Stimulated activated CD4-positive, alpha-beta T cell treated with anti-CD3 and anti-CD28 coated beads, TNF-alpha, amount 100 ng/mL, for 4 hours (primary cell): ENCODE measurements at regions not wholly inside any gene's neighbourhood (a gene's known extent, or its start where the extent isn't known, plus 50 kb on each side); places are given as distances from the start of the nearest gene placed in this dataset.
"Not testable (repeated sequence)": the region's sequence is repeated elsewhere in the genome, so short reads cannot be mapped to it uniquely, and the experiment has no call there.

Experiments used
- DNase-seq, 3 experiments: peaks; one replicate each; pipeline ENCODE4 v3.0.0-alpha.2; 2020; ENCODE audit warnings: low read depth in 3 of 3

DNA sequence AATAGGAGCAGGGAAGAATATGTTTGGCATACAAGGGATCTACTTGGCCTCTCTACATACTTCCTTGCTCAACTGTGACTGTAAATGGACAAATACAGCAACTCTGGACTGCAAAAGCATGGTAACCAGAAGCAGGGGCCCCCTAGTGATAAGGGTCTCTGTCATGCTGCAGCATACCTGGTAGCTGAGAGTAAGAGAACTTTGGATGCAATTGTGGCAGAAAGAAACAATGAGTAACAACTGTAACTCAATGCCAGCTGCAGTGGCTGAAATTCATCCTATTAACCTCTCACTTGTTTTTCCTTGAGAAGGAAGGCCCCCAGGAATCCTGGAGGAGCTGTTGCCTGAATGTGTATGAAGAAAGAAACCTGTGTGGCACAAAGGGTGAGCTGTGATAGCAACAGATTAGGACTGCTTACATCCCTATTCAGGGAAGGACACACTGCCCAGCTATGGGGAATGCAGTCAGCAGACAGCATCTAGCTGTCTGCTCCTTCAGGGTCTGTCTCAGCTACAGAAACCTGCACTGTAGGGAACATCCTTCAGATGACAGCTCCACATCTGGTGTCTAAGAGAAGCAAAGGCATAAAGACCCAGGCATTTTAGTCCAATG lies 468.1 kb upstream of the ACTBL2 start:
- no peak for DNase-seq

DNA sequence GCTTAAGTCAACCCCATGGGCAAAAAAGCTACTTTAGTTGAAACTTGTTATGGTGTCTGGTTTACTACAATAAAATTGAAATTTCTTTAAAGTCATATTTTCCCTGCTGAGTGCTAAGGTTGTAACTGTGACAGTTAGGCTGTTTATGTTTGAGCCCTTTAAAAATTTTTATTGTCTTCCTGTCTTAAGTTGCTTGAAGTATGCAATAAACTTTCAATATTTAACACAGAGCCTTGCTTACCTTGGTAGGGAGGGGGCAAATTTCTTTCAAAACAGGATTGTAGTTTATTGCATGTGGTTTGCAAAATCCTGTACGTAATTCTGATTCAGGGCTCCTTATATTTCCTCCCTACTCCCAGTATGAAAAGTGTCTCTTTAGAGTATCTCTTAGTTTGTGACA lies 465.5 kb upstream of the ACTBL2 start:
- no peak for DNase-seq

DNA sequence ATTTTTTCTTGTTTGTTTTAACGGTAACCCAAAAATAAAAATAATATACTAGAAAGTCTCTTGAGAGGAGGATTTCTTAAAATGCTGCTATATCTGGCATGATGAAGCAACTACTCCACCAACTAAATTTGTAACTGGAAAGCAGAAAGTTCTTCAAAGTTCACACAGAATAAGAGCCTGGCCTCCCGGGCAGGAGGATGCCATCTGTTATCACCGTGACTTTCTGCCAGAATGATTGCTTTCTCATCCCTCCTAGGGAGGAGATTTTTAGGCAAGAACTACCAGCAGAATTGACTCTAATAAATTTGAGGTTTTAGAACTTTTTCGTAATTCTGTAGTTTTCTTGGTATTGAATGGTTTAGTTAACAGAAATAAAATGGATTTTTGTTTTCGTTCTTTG lies 464.6 kb upstream of the ACTBL2 start:
- DNase-seq: no peak

DNA sequence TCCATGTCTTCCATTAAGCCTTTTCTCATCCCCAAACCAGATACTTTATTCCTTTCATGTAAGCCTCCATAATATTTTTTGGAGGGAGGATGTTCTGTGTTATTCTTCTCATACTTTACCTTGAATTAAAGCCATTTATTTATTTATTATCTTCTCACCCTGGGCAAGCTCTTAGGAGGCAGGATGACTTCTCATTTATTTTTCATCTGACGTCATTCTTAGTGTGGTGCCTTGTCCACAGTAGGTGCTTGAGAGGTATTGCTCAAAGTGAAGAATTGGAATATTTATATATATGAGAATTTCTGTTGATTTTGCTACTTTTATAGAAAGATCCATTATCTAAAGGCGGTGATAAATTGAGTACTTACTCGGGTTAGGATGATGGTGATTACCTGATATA lies 458.3 kb upstream of the ACTBL2 start:
- no peak for DNase-seq

DNA sequence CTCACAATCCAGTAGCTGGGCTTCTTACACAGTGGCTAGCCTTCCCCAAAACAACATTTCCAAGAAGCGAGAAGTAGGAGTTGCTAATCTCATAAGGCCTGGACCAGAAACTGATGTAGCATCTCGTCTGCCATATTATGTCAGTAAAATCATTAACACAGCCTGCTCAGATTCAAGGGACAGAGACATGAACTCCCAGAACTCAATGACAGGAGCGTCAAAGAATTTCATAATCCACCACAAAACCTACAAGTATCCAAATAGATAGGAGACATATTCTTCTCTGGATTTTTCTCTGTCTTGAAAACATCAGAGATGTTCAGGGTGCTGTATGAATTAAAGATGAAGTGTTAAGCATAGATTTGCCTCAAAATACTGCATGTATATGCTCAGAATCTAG lies 457.6 kb upstream of the ACTBL2 start:
- DNase-seq: no peak

DNA sequence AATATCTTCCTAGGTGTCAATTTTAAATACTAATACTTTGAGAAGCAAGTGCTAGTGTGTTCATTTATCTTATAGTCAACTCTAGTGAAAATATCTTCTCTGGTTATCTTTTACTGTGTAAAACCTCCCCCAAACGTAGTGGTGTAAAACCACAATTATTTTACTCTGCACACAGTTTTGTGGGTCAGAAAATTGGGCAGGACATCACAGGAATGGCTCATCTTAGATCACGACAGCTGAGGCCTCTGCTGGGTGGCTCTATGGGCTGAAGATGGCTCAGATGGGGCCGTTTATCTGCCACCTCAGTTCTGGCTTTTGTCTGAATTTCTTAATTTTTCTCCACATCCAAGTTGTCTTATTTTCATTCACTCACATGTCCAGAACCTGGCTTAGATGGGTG lies 457.2 kb upstream of the ACTBL2 start:
- DNase-seq: no peak

DNA sequence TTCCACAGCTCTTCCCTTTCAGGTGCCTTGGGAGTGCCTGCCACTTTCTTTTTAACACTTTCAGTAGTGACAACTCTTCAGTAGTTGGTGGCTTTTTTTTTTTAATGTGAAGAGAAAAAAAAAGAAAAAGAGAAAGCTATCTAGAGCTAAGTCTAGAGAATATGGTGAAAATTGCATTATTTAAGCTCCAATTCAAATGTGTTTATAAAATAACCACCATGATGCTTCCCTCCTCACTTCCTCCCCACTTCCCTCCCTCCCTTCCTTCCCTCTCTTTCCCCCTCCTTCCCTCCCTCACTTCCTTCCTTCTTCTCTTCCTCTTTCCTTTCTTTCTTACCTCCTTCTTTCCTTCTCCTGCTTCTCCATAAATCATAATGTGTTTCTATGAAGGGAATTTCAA lies 456.7 kb upstream of the ACTBL2 start:
- DNase-seq: no peak

DNA sequence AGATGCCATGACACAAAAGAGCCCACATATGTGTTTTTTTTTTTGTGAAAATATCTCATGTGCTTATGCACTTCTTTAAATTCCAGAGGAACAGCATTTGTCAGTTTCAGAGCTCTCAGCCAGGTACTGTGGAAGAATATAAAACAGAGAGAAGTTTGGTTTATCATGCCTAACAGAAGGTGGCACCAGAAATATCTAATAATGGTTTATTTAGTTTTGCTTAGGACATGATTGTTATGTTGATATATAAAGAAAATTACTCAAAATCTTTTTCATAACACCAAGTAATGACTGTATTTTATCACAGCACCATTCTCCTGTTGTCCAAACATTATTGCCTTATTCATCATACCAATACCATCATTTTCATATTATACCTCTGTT lies 455.6 kb upstream of the ACTBL2 start:
- no peak for DNase-seq

DNA sequence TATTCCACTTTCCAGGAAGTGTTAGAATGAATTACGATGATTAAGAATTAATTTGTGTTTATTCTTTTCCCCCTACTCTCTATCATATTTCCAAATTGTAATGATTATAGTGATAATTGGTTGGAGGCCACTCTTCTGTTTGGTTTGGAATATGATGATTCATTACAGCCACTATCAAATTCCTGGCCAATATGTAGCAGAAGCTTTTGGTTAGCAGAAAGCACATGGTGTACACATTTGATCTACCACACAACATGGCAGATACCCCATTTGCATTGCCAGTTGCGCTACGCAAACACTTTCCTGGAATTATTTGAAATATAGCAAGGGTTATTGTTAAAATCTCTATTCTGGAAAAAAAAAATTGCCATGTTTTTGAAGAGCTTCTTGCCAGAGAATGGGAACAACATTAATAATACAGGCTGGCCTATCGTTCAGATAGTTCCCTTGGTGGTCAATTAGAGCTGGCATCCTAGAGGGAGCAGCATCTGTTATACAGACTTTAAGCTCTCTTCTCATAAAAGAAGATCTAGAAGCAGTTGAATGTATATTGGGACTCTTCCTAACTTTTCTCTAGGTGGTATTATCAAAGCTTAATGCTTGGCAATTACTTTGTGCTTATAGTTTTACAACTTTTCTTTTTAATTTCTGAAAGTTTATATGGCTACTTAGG lies 455.0 kb upstream of the ACTBL2 start:
- DNase-seq: no peak

DNA sequence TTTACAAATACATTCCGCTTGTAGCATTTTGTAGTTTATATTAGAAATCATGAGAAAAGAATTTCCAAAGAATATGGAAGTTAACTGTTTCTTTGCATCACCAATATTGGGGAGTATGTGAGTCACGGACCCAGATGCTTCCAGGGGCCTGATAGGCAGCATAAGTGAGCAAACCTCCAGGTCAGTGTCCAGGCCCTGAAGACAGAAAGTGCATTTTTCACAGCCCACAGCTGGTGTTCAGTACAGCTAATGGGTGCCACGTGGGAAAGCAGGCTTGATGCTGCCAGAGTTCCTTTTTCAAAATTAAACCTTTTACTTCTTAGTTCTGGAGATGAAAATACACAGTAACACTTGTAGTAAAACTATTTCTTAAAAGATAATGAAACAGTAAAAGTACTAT lies 454.4 kb upstream of the ACTBL2 start:
- no peak for DNase-seq

DNA sequence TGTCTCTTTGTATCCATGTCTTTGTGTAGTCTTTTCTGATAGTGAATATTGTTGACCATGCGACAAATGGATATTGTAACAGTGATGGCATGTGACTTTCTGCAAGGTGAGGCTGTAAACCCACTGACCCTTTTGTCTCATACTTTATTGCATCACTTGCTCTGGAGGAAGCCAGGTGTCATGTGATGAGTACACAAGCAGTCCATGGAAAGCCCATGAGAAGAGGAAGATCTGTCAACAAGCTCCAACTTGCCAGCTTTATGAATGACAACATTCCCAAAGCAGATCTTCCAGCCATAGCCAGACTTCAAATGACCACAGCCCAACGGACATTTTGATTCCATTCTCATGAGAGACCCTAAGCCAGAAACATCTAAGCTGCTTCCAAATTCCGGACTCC lies 450.1 kb upstream of the ACTBL2 start:
- DNase-seq: no peak

DNA sequence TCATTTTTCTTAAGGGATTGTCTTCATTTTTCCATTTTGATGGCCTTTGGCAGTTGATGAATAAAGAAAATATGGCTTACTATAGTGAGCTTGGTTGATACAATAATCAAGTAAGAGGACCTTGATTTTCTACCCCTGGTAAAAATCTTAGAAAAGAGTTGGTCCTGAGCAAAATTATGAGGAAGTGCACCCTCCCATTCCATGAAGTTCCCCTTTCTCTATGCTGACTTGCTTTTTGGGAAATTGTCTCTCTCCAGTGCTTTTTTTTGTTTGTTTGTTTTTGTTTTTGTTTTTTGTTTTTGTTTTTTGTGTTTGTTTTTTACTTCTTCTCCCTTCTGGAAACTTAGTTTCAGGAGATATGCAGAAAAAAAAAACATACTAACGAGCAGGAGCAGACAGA lies 449.2 kb upstream of the ACTBL2 start:
- DNase-seq: no peak

DNA sequence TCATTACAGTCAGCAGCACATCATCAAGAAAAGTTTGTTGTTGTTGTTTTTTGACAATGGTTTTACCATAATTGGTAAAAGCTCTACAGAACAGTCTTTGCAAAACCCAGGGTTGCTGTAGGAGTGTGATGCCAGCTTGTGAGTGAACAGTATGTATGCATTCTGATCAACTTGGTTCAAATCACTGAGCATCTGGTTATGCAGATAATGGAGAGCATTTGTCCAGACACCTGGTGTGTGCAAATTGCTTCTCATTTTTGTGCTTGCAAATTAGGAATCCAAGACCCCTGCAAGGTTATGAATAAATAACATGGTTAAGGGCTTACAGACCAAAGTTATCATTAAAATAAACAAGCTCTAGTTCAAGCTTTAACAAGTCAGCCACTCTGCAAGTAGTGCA lies 448.7 kb upstream of the ACTBL2 start:
- DNase-seq: no peak

DNA sequence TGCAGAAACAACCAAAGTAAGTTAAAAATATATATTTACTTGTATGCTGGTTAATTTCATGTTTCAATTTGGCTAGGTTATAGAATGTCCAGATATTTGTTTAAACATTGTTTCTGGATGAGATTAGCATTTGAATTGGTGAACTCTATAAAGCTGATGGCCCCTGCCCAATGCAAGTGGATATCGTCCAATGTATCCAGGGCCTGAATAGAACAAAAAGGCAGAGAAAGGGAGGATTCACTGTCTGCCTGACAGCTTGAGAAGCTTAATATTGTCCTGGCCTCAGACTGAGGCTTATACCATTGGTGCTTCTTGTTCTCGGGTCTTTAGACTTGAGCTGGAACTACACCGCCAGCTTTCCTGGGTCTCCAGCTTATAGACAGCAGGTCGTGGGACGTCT lies 446.7 kb upstream of the ACTBL2 start:
- no peak for DNase-seq

DNA sequence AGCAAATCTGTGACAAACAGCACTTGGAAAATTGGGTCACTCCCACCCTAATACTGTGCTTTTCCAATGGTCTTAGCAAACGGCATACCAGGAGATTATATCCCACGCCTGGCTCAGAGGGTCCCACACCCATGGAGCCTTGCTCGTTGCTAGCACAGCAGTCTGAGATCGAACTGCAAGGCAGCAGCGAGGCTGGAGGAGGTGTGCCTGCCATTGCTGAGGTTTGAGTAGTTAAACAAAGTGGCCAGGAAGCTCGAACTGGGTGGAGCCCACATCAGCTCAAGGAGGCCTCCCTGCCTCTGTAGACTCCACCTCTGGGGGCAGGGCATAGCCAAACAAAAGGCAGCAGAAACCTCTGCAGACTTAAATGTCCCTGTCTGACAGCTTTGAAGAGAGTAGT lies 440.5 kb upstream of the ACTBL2 start:
- DNase-seq: not testable (repeated sequence)

DNA sequence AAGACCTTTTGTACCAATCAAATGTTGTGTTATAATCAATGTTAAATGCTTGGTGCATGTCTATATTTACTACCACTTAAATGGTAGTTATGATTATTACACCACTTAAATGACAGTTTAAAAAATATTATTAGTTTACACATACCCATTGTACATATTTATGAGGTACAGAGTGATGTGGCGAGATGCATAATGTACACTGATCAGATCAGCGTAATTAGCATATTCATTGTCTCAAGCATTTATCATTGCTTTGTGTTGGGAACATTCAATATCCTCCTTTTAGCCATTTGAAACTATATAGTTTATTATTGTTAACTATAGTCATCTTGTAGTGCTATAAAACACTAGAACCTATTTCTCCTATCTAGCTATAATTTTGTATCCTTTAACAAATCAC lies 434.4 kb upstream of the ACTBL2 start:
- no peak for DNase-seq

DNA sequence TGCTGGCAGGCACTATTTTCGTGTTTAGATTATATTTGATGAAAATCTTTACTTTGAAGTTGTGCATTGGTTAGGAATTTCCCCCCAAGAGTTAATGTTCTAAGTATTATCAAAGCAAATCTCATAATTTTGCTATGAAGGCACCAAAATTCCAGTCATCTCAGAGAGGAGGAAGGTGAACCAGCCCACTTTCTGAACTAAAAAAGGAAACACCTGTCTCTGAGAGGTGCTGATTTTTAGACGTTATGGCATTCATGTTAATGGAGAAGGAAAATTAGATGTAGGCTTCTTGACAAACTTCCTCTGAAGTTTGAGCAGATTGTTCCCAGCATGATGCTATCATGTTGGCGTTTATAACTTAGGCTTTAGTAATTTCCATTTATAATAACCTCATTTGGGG lies 432.9 kb upstream of the ACTBL2 start:
- DNase-seq: no peak

DNA sequence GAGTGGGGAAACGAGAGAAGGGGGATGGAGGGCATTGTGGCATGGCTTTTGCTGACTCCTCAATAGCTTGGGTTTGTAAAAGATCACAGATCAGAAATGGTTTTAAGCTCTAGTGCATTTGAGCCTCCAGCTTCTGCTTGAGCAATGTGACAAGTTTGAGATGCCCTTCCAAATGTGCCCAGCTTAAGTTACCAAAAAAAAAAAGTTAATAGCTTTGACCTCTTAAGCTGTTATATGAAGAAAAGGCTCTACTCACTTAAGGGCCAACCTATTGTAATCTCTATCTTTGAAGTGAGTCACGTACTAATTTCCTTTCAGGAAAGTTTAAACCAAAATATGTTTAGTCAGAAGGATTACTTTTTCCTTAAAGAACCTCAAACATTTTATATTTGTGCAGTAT lies 428.8 kb upstream of the ACTBL2 start:
- no peak for DNase-seq

DNA sequence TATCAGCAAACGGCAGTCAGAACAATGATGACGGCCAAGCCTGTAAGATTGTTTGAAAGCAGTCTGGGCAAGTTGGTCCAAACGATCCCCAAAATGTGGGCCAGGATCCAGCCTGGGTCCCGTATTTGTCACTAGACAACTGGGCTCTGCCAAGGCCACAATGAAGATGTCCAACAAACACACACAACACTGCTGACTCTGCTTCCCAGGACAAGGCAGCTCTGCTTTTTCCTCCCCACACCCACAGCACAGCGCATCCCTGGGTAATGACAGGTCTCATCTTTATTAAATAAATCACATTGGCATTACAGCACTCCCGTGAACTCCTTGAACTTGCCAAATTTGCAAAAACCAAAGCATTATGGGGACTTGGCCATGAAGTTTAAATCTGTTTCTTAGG lies 424.1 kb upstream of the ACTBL2 start:
- no peak for DNase-seq

DNA sequence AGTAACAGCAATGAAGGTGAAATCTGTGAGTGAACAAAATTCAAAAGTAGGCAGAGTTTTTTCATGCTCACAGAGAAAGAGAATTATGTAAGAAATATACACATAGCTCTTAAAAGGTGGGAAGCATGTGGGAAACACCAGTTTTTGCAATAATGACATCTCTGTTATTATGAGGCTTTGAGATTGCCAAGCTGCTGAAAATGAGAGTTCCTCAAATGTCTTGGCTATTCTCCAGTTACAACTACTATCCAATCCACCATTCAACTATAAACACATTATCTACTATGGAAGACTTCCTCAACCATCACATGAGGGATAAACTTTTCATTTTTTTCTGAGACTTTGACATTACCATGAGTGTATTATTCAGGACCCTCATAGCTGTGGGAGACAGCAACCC lies 420.8 kb upstream of the ACTBL2 start:
- no peak for DNase-seq

DNA sequence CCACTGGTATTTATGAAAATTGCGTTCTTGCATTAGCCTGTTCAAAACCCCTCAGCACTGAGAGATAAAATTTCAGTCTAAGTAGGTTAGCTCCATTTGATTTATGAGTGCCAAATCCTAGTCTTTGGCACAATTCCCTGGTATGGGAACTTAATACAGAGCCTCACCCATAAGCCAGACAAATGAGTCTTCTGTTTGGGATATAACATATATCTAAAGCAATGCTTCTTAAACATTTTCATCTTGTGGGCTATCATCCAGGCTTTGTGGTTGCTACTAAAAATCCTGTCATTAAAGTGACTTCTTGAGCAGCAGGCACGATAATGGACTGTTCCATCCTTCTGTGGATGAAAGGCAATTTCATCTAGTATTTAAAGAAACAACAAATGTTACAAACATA lies 419.5 kb upstream of the ACTBL2 start:
- no peak for DNase-seq

DNA sequence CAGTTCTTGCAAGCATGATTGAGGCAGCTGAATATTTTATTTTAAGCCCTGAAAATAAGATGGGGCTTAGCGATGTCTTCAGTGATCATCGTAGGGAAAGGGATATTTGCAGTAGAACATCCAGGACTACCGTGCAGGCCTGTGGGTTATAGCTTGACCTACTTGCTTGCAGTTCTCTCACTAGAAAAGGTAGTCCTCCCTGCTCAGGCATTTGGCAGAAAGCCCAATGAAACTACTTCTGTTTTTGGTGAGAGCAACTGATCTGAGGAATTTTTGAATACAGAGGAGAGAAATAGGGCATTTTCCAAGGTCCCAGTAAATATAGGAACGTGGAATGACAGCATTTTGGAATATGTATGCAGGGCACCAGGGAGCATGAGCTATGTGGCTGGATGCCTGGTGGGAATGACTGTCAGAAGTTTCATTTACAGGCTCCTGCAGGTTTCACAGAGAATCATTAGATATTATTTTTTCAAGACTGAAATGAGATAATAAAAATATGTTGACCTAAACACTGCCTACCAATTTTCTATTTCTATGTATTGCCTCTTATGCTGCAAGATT lies 417.9 kb upstream of the ACTBL2 start:
- DNase-seq: no peak

DNA sequence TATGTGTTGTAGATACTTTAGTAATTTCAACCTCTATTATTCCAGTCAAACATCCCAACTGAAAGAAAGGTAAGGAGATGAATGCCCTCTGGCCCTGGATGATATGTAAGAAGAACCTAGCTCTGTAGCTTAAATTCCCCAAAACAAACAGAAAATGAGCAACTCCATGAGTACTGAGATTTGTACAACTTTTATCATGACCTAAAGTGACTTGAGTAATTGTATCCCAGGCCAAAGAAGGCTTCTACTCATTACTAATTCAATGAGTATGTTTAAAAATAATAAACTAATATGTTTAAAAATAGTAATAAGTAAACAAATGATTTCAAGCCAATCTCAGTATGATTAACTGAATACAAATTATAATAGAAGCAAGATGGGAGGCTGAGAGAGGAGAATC lies 414.0 kb upstream of the ACTBL2 start:
- DNase-seq: no peak

DNA sequence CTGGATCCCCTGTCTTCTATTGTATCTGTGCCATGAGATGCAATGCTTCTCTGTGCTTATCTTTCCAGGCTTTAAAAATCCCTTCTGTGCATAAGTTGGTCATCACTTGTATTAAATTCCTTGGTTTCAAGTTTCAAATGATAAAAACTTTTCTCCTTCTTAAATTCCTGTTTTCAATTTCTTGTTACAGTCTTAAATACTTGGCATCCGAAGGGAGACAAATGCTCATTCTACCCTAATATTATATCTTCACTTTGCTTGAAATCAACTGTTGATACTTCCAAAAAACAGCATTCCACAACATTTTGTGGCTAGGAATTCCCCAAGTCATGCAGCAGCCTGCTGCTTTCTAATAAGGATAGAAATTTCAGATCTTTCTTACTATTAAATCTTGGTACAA lies 413.2 kb upstream of the ACTBL2 start:
- DNase-seq: no peak
